Skeletal muscle tissue (tissue), 4 donors: ENCODE measurements at regions not wholly inside any gene's neighbourhood (a gene's known extent, or its start where the extent isn't known, plus 50 kb on each side); places are given as distances from the start of the nearest gene placed in this dataset. TPM values are rescaled to one million over a fixed set of nuclear protein-coding genes. Genes with fewer than 3 reads are reported as not detected.
"Not testable (repeated sequence)": the region's sequence is repeated elsewhere in the genome, so short reads cannot be mapped to it uniquely, and the experiment has no call there.

Source experiments
- H3K27ac ChIP-seq: one replicate; pipeline ENCODE4 v1.7.0; 2013; ENCODE audit warnings: mild to moderate bottlenecking, low read depth, low read length, inconsistent platforms
- H3K27me3 ChIP-seq, 3 donors: one replicate each; pipeline ENCODE4 v1.7.0; 2013; ENCODE audit warnings: low read length in 3 of 3; ENCODE audit not compliant: control insufficient read depth in 3 of 3, insufficient read depth in 3 of 3
- H3K36me3 ChIP-seq, 3 donors: one replicate each; pipeline ENCODE4 v1.7.0; 2013; ENCODE audit warnings: low read length in 3 of 3; ENCODE audit not compliant: control insufficient read depth in 3 of 3, insufficient read depth in 3 of 3
- H3K4me1 ChIP-seq, 3 donors: one replicate each; pipeline ENCODE4 v1.7.0; 2013; ENCODE audit warnings: low read length in 3 of 3, mild to moderate bottlenecking in 3 of 3; ENCODE audit not compliant: control insufficient read depth in 3 of 3, insufficient read depth in 3 of 3
- H3K4me3 ChIP-seq, 3 donors: one replicate each; pipeline ENCODE4 v1.7.0; 2013; ENCODE audit warnings: low read length in 3 of 3
- H3K9ac ChIP-seq, 3 donors: one replicate each; pipeline ENCODE4 v1.7.0; 2013; ENCODE audit warnings: low read length in 3 of 3, mild to moderate bottlenecking in 3 of 3, moderate library complexity in 2 of 3, low read depth in 1 of 3
- H3K9me3 ChIP-seq, 3 donors: one replicate each; pipeline ENCODE4 v1.7.0; 2013; ENCODE audit warnings: low read length in 3 of 3; ENCODE audit not compliant: control insufficient read depth in 3 of 3
- small RNA-seq: library from RNA; depleted of rRNA; stranded (forward); fragments of <200 nt; gene quantifications from one replicate; pipeline ENCODE3, GENCODE V24; 2014
- donor health status: Osteomylitis.

DNA sequence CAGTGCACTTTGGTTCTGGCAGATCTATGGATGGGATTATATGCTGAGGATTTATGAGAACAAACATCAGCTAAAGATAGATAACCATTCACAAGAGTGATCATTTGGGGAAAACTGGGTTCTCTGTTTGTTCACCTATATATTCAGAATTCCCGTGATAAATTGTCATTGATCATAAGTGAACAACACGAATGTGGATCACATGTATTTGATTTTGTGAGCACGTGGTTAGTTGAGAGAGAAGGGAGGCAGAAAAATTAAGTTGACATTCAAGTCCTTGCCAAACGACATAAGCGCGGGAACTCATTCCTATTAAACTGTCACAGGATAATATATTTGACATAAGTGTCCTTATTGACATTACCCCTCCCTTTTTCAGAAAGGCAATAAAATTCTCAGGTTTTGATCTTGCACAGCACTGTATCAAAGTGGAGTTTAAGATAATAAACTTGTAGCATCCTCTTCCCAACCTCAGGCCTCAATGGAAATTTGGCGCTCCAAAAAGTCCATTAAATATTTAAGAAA lies 64.9 kb upstream of the MYO3A start:
- Histone ChIP-seq H3K9me3 (peaks cover 0 to 5% (median 2%) of the 10 kb centered on the region in 3 donors), H3K4me1 (no peaks in the 10 kb centered on the region), H3K36me3 (no peaks in the 10 kb centered on the region), H3K4me3 (no peak overlapping the region), H3K27me3 (no peaks in the 10 kb centered on the region), H3K9ac (no peak overlapping the region), H3K27ac (no peak overlapping the region)

DNA sequence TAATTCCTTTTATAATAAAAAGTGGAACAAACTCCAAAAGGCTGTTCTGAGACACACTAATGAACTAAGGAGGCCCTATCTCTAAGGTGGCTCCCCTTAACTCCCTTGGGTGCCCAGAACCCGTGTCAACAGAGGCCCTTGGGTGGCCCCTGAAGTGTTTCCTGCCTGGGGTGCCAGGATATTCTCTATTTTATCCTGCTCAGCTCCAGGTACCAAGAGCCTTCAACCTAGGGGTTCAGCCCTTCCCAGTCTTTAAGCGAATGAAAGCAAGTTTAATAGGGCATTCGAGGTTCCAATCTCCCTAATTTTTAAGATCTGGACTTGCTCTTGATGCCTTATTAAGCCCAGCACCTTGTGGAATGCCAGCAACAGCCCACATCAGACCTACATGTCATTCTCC lies 64.4 kb upstream of the MYO3A start:
- Histone ChIP-seq H3K27me3 (no peaks in the 10 kb centered on the region), H3K4me1 (no peaks in the 10 kb centered on the region), H3K9ac (no peak overlapping the region), H3K4me3 (no peak overlapping the region), H3K9me3 (peaks cover 0 to 5% (median 2%) of the 10 kb centered on the region in 3 donors), H3K27ac (no peak overlapping the region), H3K36me3 (no peaks in the 10 kb centered on the region)

DNA sequence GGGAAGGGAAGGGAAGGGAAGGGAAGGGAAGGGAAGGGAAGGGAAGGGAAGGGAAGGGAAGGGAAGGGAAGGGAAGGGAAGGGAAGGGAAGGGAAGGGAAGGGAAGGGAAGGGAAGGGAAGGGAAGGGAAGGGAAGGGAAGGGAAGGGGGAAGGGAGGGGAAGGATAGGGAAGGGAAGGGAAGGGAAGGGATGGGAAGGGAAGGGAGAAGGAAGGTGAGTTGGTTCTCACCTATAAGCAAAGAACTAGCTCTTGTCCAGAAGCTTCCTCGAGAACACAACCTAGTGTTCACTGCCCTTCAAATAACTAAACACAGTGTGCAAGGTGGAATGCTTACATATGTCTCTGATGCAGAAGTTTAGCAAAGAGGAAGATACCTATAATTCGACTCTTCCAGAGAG lies 59.6 kb upstream of the MYO3A start:
- not testable (repeated sequence) for H3K36me3 ChIP-seq, H3K27me3 ChIP-seq, H3K9ac ChIP-seq, H3K9me3 ChIP-seq, H3K4me3 ChIP-seq, H3K27ac ChIP-seq, H3K4me1 ChIP-seq

DNA sequence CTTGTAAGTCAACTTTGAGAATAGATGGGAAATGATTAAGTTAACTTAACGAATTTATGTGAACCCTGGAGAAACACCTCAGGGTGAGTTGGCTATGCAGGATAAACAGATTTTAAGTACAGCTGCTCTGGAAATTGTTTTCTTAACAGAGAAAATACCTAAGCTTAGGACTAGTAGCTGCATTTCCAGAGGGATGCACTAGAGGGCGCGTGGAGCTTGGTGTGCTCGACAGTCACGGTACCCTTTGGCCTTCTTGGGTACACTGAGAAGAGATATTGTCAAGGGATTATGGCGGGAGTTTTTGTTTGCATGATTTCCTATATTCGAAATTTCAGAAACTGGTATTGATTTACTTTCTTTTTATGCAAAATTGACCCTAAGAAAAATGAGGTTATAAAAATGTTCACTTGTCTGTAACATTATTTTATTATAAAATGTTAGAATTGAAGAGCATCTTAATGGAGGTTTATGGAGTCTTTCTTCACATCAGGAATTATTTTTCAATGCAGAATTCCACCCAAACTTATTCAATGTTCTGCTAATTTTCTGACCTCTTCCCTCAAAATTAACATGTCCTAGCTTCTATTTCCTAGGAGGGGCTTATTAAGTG lies 58.4 kb upstream of the MYO3A start:
- H3K27me3 ChIP-seq = peaks cover 0 to 3% (median 0%) of the 10 kb centered on the region in 3 donors
- no peaks in the 10 kb centered on the region for H3K4me1 ChIP-seq
- H3K9me3 ChIP-seq = peaks cover 0 to 3% (median 2%) of the 10 kb centered on the region in 3 donors
- H3K27ac ChIP-seq = no peak overlapping the region
- no peak overlapping the region for H3K9ac ChIP-seq
- H3K36me3 ChIP-seq = no peaks in the 10 kb centered on the region
- no peak overlapping the region for H3K4me3 ChIP-seq

DNA sequence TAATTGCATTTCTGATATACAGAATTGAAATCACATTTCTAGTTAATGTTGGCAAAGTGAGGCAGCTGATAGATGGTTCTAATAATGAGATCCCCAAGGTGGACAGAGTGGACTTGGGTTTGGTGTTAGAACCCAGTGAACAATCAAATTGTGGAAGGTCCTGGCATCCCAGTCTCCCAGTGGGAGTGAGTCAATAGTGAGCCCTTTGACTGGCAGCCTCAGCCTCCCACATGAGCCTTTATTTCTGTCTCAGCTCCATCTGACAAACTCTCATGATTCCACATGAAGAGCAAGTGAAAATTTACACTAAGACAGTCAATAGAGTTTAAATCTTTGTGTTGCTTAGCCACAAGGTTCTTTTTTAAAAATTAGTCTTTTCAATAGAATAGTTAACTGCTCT lies 56.7 kb upstream of the MYO3A start:
- H3K4me3 ChIP-seq = no peak overlapping the region
- no peak overlapping the region for H3K27ac ChIP-seq
- peaks cover 0 to 3% (median 0%) of the 10 kb centered on the region in 3 donors for H3K27me3 ChIP-seq
- no peaks in the 10 kb centered on the region for H3K4me1 ChIP-seq
- no peaks in the 10 kb centered on the region for H3K36me3 ChIP-seq
- H3K9ac ChIP-seq = no peak overlapping the region
- peaks cover 0 to 2% (median 0%) of the 10 kb centered on the region in 3 donors for H3K9me3 ChIP-seq

Small RNA genes lying in the stretch of these regions (small RNA-seq; reads per million reads assigned to genes)
- gene RNA5SP306 = not detected
- not detected for gene RNU6-632P
